GM19395 (cell line): ENCODE measurements at regions not wholly inside any gene's neighbourhood (a gene's known extent, or its start where the extent isn't known, plus 50 kb on each side); places are given as distances from the start of the nearest gene placed in this dataset.
"Not testable (repeated sequence)": the region's sequence is repeated elsewhere in the genome, so short reads cannot be mapped to it uniquely, and the experiment has no call there.

Experiments used
- ATAC-seq: cut with Tn5 transposase; IDR thresholded peaks from one replicate; pipeline ENCODE4 v1.9.1; 2021; ENCODE audit warnings: mild to moderate bottlenecking, moderate library complexity; ENCODE audit not compliant: unreplicated experiment

DNA sequence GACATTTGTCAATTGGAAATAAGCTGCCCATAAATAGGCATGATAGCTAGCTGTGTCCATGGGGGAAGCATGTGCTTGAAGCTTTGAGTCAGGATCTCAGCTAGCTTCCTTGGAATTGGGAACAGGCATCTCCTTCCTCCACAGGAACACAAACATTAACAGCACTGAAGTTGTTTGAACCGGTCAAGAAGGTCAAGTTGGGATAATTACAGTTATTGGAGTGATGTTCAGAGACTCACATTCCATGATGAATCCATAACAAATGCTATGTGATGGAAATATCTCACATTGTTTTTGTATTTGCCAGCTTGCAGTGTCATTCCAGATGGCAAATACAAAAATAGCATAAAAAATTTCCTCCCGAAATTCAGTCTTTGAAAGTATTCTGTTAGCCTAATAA lies 347.6 kb upstream of the SMIM21 start:
- no peak for ATAC-seq

DNA sequence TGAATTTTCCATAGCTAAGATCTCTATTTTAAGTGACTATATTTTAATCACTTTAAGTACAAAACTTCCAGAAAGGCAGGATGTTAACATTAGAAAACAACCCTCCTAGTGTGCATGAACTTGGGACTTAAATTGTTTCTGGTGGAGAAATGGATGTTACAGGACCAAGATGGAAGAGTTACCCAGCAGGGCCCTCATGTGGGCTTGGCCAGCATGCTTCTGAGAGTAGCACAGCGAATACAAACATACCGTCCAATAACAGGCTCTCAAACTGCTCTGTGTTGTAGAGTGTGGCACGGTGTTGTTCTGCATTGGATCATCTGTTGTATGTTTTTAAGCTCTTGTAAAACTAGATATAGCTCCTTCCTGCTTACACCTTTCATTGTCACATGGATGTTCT lies 346.1 kb upstream of the SMIM21 start:
- no peak for ATAC-seq

DNA sequence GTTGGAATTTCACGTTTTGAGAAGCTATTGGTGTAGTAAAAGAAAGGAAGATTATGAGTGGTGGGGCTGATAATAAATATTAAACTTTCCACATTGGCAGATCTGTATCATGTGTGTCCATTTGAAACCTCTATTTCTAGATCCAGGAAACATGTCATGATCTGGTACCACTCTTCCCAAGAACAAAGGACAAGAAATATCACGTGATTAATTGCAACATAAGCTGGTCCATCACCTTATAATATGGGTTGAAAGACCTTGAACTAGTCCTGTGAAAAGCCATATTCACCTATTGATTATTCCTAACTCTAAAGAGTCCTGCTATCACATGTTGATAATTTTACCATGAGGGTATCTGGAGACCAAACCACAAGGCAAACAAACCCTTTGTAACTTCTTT lies 335.3 kb upstream of the SMIM21 start:
- no peak for ATAC-seq

DNA sequence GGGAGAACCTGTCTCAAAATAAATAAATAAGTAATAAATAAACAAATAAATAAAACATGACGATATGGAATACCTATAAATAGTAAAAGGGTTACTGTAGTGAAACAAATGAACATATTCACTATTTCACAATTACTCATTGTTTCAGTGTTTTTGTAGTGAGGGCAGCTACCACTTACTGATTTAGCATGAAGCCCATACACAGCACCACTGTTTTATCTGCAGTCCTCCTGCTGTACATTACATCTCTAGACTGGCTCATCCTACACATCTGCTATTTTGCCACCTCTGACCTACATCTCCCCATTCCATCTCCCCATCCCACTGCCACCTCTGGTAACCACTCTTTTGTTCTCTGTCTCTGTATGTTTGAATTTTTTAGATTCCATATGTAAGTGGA lies 332.7 kb upstream of the SMIM21 start:
- no peak for ATAC-seq

DNA sequence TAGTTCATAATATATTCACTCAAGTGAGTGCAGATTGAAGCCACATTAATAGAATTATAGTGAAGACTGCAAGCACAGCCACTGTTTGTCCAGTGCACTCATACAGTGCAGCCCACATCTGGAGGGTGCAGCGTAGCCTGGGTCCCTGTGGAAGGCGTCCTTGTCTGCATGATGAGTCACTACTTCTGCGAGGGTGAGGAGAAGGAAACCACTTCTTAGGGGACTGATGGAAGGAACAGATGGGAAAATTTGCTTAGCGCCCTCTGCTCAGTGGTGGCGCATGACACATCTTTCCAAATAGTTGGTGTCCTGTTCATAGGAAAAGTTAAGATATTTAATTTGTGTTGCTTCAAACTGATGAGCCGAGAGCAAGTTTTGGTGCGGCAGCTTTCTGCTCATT lies 330.4 kb upstream of the SMIM21 start:
- ATAC-seq = no peak

DNA sequence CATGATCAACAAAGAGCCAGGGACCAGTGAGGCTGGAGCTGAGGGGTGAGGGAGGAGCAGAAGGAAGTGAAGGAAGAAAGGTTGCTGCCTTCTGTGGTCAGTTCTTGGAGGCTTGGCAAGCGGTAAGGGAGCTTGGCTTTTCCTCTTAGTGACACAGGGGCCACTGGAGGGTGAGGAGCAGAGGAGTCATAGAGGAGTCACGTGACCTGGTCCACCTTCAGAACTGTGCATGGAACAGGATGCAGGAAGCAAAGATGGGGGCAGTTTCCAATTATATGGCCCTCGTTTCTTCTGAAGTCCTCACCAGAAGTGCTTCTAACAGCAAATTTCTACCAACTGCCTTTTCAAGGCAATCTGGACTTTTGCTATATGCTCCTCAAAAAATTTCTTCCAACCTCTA lies 326.9 kb upstream of the SMIM21 start:
- ATAC-seq = no peak

DNA sequence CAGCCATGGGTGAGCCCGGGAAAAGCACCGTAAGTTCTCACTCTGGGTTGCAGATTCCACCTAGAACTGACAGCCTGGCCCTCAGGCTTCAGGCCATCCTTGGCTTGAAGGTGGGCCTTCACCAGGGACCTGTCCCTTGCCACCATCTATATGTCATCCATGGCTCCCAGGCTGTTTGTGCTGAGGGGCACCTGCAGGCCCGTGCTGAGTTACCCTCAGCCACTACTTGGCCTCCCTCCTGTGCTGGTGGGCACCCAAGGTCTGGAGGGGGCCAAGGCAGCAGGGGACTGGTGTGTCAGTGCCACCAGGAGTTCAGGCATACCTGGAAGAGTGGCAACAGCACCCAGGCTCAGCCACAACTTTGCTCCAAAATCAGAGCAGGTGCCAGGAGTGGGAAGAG lies 326.2 kb upstream of the SMIM21 start:
- no peak for ATAC-seq

DNA sequence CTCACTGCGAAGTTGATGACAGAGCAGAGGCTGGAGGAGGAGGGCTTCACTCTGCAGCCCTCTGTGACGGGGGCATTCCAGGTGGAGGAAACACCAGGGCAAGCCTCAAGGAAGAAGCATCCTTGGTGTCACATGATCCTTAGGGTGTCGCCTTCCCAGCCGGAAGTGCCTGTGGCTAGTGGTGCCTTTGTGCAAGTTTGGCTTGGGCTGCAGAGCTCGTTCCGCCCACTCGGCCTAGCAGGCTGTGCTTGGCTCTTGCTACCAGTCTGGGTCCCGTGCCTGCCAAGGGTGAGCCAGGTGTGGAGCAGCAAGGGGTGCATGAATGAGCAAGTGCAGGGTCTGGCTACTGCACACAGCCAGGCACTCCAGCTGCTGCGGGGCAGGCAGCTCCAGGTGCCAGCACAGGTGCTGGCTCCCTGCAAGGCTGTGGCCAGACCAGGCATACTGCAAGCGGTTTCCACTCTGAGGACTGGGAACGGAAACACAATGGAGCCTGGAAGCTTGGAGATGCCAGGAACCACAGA lies 325.3 kb upstream of the SMIM21 start:
- no peak for ATAC-seq

DNA sequence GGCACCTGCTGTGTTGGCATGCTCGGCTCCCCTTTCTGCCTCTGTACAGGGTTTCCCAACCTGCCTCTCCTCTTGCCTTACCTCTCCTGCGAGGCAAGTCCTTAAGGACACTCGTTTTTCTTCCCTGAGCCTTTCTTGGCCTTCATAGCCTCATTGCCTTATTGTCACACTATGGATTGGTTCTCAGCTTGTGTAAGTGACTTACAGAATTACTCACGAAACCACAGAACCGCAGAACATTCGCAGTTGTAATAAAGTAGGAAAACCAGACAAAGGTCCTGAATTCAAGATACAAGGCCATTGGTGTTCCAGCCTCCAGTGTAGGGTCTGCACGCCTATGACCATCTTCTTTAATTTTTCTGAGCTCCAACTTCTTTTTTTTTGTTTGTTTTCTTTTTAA lies 317.6 kb upstream of the SMIM21 start:
- ATAC-seq = no peak

DNA sequence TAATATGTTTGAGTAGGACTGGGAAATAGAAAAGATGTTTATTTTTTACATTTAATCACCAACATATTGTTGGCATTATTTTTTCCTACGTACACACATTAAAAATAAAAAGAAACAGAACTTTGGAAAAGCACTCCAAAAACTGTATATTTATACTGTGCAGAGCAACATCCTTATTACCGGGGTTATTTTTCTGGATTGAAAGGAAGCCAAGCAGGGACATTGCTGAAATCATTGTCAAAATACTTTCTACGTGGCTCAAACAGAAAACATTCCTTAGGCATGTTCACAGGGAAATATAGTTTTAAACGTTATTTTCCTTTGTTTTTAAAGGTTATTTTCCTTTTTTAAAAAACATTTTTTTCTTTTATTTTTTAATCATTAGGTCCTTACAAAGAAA lies 315.0 kb upstream of the SMIM21 start:
- ATAC-seq = no peak

DNA sequence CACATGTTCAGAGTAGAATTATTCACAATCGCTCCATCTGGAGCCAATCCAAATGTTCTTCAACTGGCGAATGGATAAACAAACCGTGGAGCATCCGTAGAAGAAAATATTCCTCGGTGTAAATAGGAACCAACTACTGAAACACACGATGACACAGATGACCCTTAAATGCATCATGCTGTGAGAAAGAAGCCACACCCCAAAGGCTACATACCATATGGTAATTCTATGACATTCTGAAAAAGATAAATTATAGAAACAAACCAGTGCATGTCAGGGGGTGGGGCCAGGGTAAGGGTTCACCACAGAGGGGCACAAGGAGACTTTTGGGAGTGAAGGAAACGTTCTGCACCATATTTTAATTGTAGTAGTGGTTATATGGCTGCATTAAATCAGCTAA lies 312.2 kb upstream of the SMIM21 start:
- ATAC-seq = no peak

DNA sequence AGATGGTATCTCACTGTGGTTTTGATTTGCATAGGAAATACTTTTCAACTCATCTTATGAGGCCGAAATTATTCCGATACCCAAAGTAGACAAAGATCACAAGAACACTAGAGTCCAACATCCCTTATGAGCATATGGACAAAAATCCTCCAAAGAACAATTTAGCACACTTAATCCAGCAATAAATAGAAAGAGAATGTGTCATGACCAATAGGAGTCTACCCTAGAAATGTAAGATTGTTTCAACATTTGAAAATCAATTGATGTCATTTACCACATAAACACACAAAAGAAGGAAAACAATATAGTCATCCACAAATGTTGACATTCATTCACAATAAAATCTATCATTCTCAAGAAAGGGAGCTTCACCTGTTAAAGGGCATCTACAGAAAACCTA lies 307.8 kb upstream of the SMIM21 start:
- no peak for ATAC-seq

DNA sequence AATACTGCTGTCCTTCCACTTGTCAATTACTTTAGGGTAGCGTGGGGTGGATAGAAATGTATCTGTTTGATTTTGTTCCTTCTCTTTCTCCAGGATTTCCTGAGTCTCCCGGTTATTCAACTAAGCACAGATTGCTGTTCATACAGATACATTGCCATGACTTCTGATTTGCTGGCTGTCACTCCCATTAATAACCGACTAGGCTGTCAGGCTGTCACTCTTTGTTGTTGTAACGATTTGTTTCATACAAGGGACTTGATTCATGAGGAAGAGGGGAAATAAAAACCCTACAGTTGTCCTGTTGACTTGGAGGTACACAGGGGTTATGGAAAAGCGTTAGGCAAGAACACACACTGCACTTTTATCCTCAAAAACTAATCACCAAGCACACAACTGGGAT lies 302.7 kb upstream of the SMIM21 start:
- no peak for ATAC-seq

DNA sequence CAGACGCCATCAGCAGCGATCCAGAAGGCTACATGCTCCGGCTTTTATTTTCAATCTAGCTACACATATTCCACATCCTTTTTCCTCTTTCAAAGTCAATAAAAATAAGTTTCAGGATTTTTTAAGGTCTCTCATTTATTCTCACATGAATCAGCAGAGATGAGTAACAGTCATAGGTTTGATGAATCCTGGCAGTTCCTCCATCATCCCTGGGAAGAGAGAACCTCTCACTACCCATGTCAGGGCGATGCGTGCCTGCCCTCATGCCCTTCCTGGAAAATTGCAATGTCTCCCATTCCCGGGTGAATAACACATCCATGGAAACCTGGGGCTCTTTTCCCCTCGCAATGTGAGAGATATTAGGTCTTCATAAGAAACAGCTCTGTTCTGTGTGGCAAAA lies 301.1 kb upstream of the SMIM21 start:
- no peak for ATAC-seq

DNA sequence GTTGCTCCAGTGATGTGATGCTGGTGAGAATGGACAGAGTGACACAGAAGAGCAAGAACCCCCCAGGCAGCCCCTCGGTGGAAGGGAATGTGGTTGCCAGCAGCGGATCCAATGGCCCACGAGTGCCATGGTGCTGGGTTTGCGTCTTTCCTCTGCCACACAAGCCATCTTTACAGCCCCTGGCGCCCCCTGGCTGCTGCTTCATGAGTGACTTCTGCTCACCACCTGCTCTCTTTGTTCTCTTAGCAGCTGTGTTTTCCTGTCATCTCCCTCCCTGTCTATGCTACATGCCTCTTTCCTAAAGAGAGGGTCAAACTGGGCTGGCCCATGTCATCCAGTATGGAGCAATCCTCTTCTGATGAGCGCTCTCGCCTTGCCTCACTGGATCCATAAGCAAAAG lies 300.0 kb upstream of the SMIM21 start:
- ATAC-seq = no peak

DNA sequence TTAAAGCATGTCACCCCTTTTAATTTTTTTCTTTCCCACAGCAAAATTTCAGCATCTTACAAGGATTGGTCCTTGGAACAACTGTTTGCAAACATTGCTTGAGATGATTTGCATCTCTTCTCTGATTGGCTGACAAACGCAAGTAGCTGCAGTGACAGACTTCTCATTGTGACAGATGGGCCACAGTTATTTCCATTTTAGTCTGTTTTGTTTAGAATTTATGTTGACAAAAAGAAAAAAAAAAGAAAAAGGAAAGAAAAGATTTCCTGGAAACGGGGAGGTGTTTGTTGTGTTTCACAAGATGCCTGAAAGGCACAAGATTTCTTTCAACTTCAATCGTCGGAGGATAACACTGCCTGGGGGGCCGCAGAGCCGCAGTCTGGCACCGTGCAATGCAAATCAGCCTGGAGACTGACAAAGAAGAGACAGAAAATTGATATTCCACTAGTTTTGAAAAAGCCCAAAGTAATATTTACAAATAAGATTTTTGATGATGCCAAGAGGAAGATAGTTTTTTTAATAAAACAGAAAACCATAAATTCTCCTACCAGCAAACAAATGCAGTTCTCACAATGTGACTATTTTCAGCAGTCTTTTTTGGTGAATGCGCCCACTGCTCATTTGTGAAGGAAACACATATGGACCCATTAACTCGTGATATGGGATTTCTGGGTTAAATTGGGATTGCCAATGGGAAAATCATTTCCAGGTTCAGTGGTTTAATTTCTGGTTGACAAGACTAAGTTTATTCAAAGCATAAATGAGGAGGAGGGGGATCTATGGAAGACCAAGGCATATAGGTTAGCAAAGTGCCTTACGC lies 296.2 kb upstream of the SMIM21 start:
- ATAC-seq = no peak

DNA sequence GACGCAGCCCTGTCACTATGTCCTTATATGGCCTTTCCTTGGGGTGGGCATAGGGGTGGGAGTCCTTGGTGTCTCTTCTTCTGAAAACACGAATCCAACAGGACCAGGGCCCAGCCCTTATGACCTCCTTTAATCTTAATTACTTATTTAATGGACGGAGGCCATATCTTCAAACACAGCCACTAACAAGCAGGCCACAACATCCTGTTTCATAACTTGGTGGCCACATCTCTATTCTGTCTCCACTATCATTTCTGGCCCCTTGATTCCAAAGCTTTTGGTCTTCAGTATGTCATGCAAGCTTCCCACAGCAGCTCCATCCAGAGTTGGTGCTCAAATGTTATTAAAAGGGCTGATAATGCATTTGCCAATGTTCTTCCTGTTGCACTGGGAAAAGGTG lies 287.3 kb upstream of the SMIM21 start:
- no peak for ATAC-seq

DNA sequence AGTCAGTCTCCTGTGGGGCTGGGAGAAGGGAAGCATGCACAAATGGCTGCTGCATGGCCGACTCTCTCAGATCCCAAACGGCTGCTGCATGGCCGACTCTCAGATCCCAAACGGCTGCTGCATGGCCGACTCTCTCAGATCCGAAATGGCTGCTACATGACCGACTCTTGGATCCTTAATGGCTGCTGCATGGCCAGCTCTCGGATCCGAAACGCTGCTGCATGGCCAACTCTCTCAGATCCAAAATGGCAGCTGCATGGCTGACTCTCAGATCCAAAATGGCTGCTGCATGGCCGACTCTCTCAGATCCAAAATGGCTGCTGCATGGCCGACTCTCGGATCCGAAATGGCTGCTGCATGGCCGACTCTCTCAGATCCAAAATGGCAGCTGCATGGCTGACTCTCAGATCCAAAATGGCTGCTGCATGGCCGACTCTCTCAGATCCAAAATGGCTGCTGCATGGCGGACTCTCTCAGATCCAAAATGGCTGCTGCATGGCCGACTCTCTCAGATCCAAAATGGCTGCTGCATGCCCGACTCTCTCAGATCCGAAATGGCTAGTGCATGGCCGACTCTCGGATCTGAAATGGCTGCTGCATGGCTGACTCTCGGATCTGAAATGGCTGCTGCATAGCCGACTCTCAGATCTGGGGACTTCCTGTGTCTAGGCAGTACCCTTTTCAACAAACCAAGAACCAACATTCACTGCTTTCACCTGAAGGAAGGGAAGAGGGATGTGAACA lies 284.8 kb upstream of the SMIM21 start:
- ATAC-seq = not testable (repeated sequence)

DNA sequence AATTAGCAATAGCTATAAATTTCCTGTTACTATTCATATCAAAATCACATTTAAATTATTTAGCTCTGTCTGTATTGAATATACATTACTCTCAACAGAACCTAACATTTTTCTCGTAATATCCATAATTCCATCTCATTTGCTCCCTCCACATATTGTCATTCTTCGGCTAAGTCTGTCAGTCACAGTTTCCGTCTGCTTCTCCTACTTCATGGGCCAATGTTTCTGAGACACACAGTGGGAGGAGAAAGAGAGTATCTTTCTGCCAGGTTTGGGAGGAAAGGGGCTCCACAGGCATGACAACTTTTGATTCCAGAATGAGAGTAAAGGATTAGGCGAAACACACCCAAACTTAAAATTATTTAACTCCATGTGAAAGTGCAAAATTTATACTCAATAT lies 273.1 kb upstream of the SMIM21 start:
- no peak for ATAC-seq

DNA sequence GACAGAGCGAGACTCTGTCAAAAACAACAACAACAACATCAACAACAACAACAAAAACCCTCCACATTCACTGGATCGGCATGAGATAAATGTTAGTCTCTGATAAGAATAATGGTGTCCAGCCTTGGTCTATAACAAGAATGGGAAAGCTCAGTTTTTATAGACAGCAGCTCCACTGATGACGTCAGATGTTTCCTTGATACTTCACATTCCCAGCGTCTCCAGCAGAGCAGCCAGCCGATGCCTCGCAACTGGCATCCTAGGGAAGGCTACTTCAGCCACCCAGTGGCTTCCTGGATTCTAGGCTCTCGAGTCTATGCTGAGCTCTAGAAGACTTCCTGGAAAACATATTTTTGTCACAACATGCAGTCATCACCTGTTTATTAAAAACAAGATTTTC lies 271.4 kb upstream of the SMIM21 start:
- ATAC-seq = no peak

DNA sequence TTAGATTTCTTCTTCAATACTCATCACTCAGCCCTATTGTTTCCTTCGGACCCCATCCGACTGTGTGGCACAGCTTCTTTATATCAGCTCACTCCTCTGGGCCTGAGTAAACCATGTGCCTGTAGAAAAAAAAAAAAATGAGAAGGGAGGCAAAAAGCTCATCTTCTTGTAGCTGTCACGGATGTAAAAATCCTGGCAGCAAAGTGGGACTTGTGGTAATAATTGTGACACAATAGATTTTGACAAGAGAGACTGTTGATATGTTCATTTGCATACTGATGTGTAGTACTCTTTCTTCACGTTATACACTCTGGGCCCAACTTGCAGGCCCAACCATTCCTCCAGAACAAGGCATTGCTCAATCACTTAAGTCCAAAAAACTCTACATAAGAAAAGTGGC lies 270.0 kb upstream of the SMIM21 start:
- ATAC-seq = no peak

DNA sequence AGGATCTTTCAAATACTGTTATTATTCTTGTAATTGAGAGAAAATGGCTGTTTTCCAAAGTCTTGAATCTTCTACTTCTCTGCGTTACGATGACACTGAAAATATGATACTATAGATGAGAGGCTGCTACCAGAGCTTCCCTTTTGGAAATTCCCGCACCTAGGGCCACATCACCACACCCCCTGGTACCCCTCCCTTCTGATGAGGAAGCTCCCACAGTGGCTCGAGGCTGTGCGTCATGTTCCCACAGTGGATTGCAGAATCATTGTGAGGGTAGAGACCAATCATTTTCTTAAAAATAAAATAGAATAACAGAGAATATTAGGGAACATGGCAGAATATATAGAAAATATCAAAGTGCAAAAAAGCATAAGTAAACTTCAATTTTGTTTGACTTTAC lies 268.9 kb upstream of the SMIM21 start:
- ATAC-seq = no peak
